GM12892 (cell line): ENCODE measurements at regions not wholly inside any gene's neighbourhood (a gene's known extent, or its start where the extent isn't known, plus 50 kb on each side); places are given as distances from the start of the nearest gene placed in this dataset.

Source experiments
- POLR2A ChIP-seq: IDR thresholded peaks from 2 replicates; pipeline ENCODE4 v1.6.1; 2011; ENCODE audit warnings: low read depth, low read length, control low read depth
- POLR2AphosphoS5 ChIP-seq: IDR thresholded peaks from 2 replicates; pipeline ENCODE4 v1.6.1; 2011; ENCODE audit warnings: low read depth, low read length, control low read depth
- TAF1 ChIP-seq: IDR thresholded peaks from 2 replicates; pipeline ENCODE4 v1.6.1; 2011; ENCODE audit warnings: low read depth, mild to moderate bottlenecking, control low read depth, low read length, borderline replicate concordance

- TF ChIP-seq POLR2A (no peak), POLR2AphosphoS5 (no peak), TAF1 (no peak)
Observed at GRCh38 chr7:52838981-52839411, 196.4 kb upstream of the POM121L12 start.
